ENCODE measurements at regions not wholly inside any gene's neighbourhood (a gene's known extent, or its start where the extent isn't known, plus 50 kb on each side); places are given as distances from the start of the nearest gene placed in this dataset.
"Not testable (repeated sequence)": the region's sequence is repeated elsewhere in the genome, so short reads cannot be mapped to it uniquely, and the experiment has no call there.

- intact Hi-C loops (cut with DNase I) = no loop called here
- DNase-seq = no peak
- no peak for ATAC-seq (ENCODE audit: poor library complexity)
These were observed 52.5 kb upstream of the NBL1 start for GRCh38 chr1:19591482-19592091.

- intact Hi-C loops (cut with DNase I) = loop anchor here (10.0 kb wide), 1 partner anchor 201 kb away; no protein-coding TSS in a partner anchor
- no peak for DNase-seq
- ATAC-seq (ENCODE audit: poor library complexity) = no peak
These were observed 58.6 kb upstream of the NBL1 start for GRCh38 chr1:19585507-19585906.

GRCh38 chr1:19582318-19582717 lies 61.8 kb upstream of the NBL1 start:
- ATAC-seq (ENCODE audit: poor library complexity) (peak; percentile 45), DNase-seq (peak; percentile 60)
- intact Hi-C loops (cut with DNase I) = loop anchor here (10.0 kb wide), 1 partner anchor 198 kb away; no protein-coding TSS in a partner anchor

- ATAC-seq (ENCODE audit: poor library complexity) = no peak
- intact Hi-C loops (cut with DNase I) = loop anchor here (10.0 kb wide), 1 partner anchor 197 kb away; no protein-coding TSS in a partner anchor
- DNase-seq = no peak
These were observed 62.7 kb upstream of the NBL1 start for GRCh38 chr1:19581381-19581780.

GRCh38 chr1:19577561-19577960 lies 66.5 kb upstream of the NBL1 start:
- intact Hi-C loops (cut with DNase I) = no loop called here
- no peak for DNase-seq
- ATAC-seq (ENCODE audit: poor library complexity) = no peak

GRCh38 chr1:19577036-19577435 lies 67.1 kb upstream of the NBL1 start:
- no peak for ATAC-seq (ENCODE audit: poor library complexity)
- DNase-seq = no peak
- intact Hi-C loops (cut with DNase I) = no loop called here

- no peak for ATAC-seq (ENCODE audit: poor library complexity)
- intact Hi-C loops (cut with DNase I) = no loop called here
- DNase-seq = no peak
These were observed 74.3 kb upstream of the NBL1 start for GRCh38 chr1:19569786-19570185.

- intact Hi-C loops (cut with DNase I) = no loop called here
- no peak for ATAC-seq (ENCODE audit: poor library complexity)
- DNase-seq = no peak
These were observed 77.1 kb upstream of the NBL1 start for GRCh38 chr1:19567041-19567440.

- ATAC-seq (ENCODE audit: poor library complexity) (peak; percentile 35), DNase-seq (no peak)
- intact Hi-C loops (cut with DNase I) = no loop called here
These were observed 79.0 kb upstream of the CAPZB start for GRCh38 chr1:19564366-19564765.

- intact Hi-C loops (cut with DNase I) = no loop called here
- ATAC-seq (ENCODE audit: poor library complexity) (peak; percentile 86), DNase-seq (peak; percentile 71)
These were observed 78.2 kb upstream of the CAPZB start for GRCh38 chr1:19563324-19564097.

- intact Hi-C loops (cut with DNase I) = no loop called here
- no peak for ATAC-seq (ENCODE audit: poor library complexity)
These were observed 77.5 kb upstream of the CAPZB start for GRCh38 chr1:19562847-19563246.

GRCh38 chr1:19560480-19560879 lies 75.1 kb upstream of the CAPZB start:
- intact Hi-C loops (cut with DNase I) = no loop called here
- ATAC-seq (ENCODE audit: poor library complexity) (no peak), DNase-seq (no peak)

More at GRCh38 chr1:19562847-19563246, 77.5 kb upstream of the CAPZB start:
- DNase-seq = no peak

GRCh38 chr1:19559641-19560040 lies 74.3 kb upstream of the CAPZB start:
- ATAC-seq (ENCODE audit: poor library complexity) = no peak
- intact Hi-C loops (cut with DNase I) = no loop called here

GRCh38 chr1:19557609-19558051 lies 72.3 kb upstream of the CAPZB start:
- ATAC-seq (ENCODE audit: poor library complexity) (no peak), DNase-seq (no peak)
- intact Hi-C loops (cut with DNase I) = no loop called here

More at GRCh38 chr1:19559641-19560040, 74.3 kb upstream of the CAPZB start:
- DNase-seq = no peak

- DNase-seq (no peak), ATAC-seq (ENCODE audit: poor library complexity) (no peak)
- intact Hi-C loops (cut with DNase I) = no loop called here
These were observed 68.8 kb upstream of the CAPZB start for GRCh38 chr1:19554090-19554489.

GRCh38 chr1:19552291-19553010 lies 67.1 kb upstream of the CAPZB start:
- no peak for DNase-seq
- ATAC-seq (ENCODE audit: poor library complexity) = no peak
- intact Hi-C loops (cut with DNase I) = no loop called here

- DNase-seq; ATAC-seq (ENCODE audit: poor library complexity): not testable (repeated sequence)
These were observed 66.5 kb upstream of the CAPZB start for GRCh38 chr1:19551837-19552236.

GRCh38 chr1:19550437-19550836 lies 65.1 kb upstream of the CAPZB start:
- DNase-seq; intact Hi-C loops (cut with DNase I); ATAC-seq (ENCODE audit: poor library complexity): not testable (repeated sequence)

More at GRCh38 chr1:19551837-19552236, 66.5 kb upstream of the CAPZB start:
- intact Hi-C loops (cut with DNase I) = not testable (repeated sequence)

- intact Hi-C loops (cut with DNase I) = no loop called here
- no peak for ATAC-seq (ENCODE audit: poor library complexity)
- no peak for DNase-seq
These were observed 62.5 kb upstream of the CAPZB start for GRCh38 chr1:19547814-19548213.
